ENCODE measurements at regions not wholly inside any gene's neighbourhood (a gene's known extent, or its start where the extent isn't known, plus 50 kb on each side); places are given as distances from the start of the nearest gene placed in this dataset.

- DNase-seq (ENCODE audit: low read depth): no peak
- TF ChIP-seq CTCF (IDR thresholded peaks at IDR 0.05; ENCODE audit: low read length, missing control alignments): no peak
- no peak overlapping the region for H3K4me3 ChIP-seq (replicated peaks; ENCODE audit: low read depth, low read length)
Observed at GRCh38 chr15:53834214-53834613, 74.8 kb upstream of the WDR72 start.

GRCh38 chr15:53833134-53833624 is 73.7 kb upstream of the WDR72 start:
- DNase-seq (ENCODE audit: low read depth): no peak
- TF ChIP-seq CTCF (IDR thresholded peaks at IDR 0.05; ENCODE audit: low read length, missing control alignments): no peak

GRCh38 chr15:53831907-53832770 is 72.7 kb upstream of the WDR72 start:
- TF ChIP-seq CTCF (IDR thresholded peaks at IDR 0.05; ENCODE audit: low read length, missing control alignments): no peak
- DNase-seq (ENCODE audit: low read depth): no peak

More at GRCh38 chr15:53833134-53833624, 73.7 kb upstream of the WDR72 start:
- no peak overlapping the region for H3K4me3 ChIP-seq (replicated peaks; ENCODE audit: low read depth, low read length)

GRCh38 chr15:53830707-53831386 is 71.4 kb upstream of the WDR72 start:
- no peak overlapping the region for H3K4me3 ChIP-seq (replicated peaks; ENCODE audit: low read depth, low read length)
- no peak for DNase-seq (ENCODE audit: low read depth)
- TF ChIP-seq CTCF (IDR thresholded peaks at IDR 0.05; ENCODE audit: low read length, missing control alignments): no peak

More at GRCh38 chr15:53831907-53832770, 72.7 kb upstream of the WDR72 start:
- no peak overlapping the region for H3K4me3 ChIP-seq (replicated peaks; ENCODE audit: low read depth, low read length)

- no peak for DNase-seq (ENCODE audit: low read depth)
- no peak overlapping the region for H3K4me3 ChIP-seq (replicated peaks; ENCODE audit: low read depth, low read length)
- no peak for TF ChIP-seq CTCF (IDR thresholded peaks at IDR 0.05; ENCODE audit: low read length, missing control alignments)
Observed at GRCh38 chr15:53829923-53830459, 70.5 kb upstream of the WDR72 start.

- H3K4me3 ChIP-seq (replicated peaks; ENCODE audit: low read depth, low read length): no peak overlapping the region
- TF ChIP-seq CTCF (IDR thresholded peaks at IDR 0.05; ENCODE audit: low read length, missing control alignments): no peak
- DNase-seq (ENCODE audit: low read depth): no peak
Observed at GRCh38 chr15:53829471-53829870, 70.0 kb upstream of the WDR72 start.

Data from fibroblast of pulmonary artery (primary cell).